GM12878 (cell line): ENCODE measurements at regions not wholly inside any gene's neighbourhood (a gene's known extent, or its start where the extent isn't known, plus 50 kb on each side); places are given as distances from the start of the nearest gene placed in this dataset.
"Not testable (repeated sequence)": the region's sequence is repeated elsewhere in the genome, so short reads cannot be mapped to it uniquely, and the experiment has no call there.

Experiments
- ATAC-seq: fragments of 200-7000 bp; cut with Tn5 transposase; 3 replicates; pipeline ENCODE4 v1.9.1; 2020; ENCODE audit warnings: mild to moderate bottlenecking, moderate library complexity
- BruUV-seq: library from RNA; stranded (reverse); fragments of 400-500 nt; replicated peaks from 2 replicates; lab custom pipeline; 2021; lab: Mats Ljungman, UMichigan
- CTCF ChIA-PET: fragments of 300-600 bp; sonication (Branson Sonifier 250); formaldehyde crosslinking; extraction: SDS; loops from one replicate; lab custom pipeline; 2021; ENCODE audit warnings: inconsistent platforms; lab: Yijun Ruan, JAX
- POLR2A ChIA-PET: fragments of 350-600 bp; formaldehyde crosslinking; extraction: SDS; loops from one replicate; lab custom pipeline; 2021; ENCODE audit warnings: inconsistent platforms; lab: Charles Lee
- RAD21 ChIA-PET: fragments of 300-600 bp; sonication (Branson Sonifier 250); formaldehyde crosslinking; loops from one replicate; lab custom pipeline; 2023; ENCODE audit warnings: antibody characterized with exemption; ENCODE audit not compliant: unreplicated experiment; lab: Charles Lee
- SMC1A ChIA-PET: fragments of 300-600 bp; sonication (Branson Sonifier 250); formaldehyde crosslinking; loops from one replicate; lab custom pipeline; 2023; ENCODE audit not compliant: unreplicated experiment, uncharacterized antibody; lab: Charles Lee
- DNase-seq: peaks from one replicate; pipeline ENCODE4 v3.0.0-alpha.2; 2011; ENCODE audit warnings: low read depth, low spot score
- FAIRE-seq: peaks from 3 replicates; lab custom pipeline; 2011; peaks lifted over from hg19 to GRCh38; lab: Jason Lieb, UNC
- H2AFZ ChIP-seq: 2 replicates; pipeline ENCODE4 v1.6.0; 2011; ENCODE audit warnings: low read depth, low read length, control low read depth; ENCODE audit not compliant: control insufficient read depth
- H3K27ac ChIP-seq: 2 replicates; pipeline ENCODE4 v1.5.1; 2011; ENCODE audit warnings: control low read depth; ENCODE audit not compliant: control insufficient read depth, insufficient read depth
- H3K27me3 ChIP-seq, 2 experiments: replicated peaks in 1 of 2; 2 replicates each; pipeline versions ENCODE4 v1.6.0 to v1.6.1; 2011; ENCODE audit warnings: low read length in 1 of 2; ENCODE audit not compliant: control insufficient read depth in 2 of 2, insufficient read depth in 2 of 2
- H3K36me3 ChIP-seq, 2 experiments: 2 replicates each; pipeline ENCODE4 v1.5.1; 2011; ENCODE audit warnings: low read length in 1 of 2; ENCODE audit not compliant: control insufficient read depth in 2 of 2, insufficient read depth in 2 of 2
- H3K4me1 ChIP-seq: 2 replicates; pipeline ENCODE4 v1.6.1; 2011; ENCODE audit warnings: mild to moderate bottlenecking, low read length, moderate library complexity, mixed read lengths; ENCODE audit not compliant: control insufficient read depth, insufficient read depth
- H3K4me2 ChIP-seq: 2 replicates; pipeline ENCODE4 v1.6.0; 2011; ENCODE audit warnings: control low read depth; ENCODE audit not compliant: control insufficient read depth, insufficient read depth
- H3K4me3 ChIP-seq: fragments of 200-600 bp; sonication (generic); 2 replicates; pipeline ENCODE4 v1.5.1; 2016
- H3K79me2 ChIP-seq: 2 replicates; pipeline ENCODE4 v1.6.0; 2011; ENCODE audit warnings: low read length; ENCODE audit not compliant: control insufficient read depth, insufficient read depth
- H3K9ac ChIP-seq: 2 replicates; pipeline ENCODE4 v1.8.0; 2011; ENCODE audit warnings: low read length, control low read depth, mixed read lengths; ENCODE audit not compliant: control insufficient read depth, insufficient read depth
- H3K9me3 ChIP-seq: replicated peaks from 3 replicates; pipeline ENCODE4 v1.5.1; 2011; ENCODE audit warnings: mild to moderate bottlenecking, low read length; ENCODE audit not compliant: control insufficient read depth, insufficient read depth
- H4K20me1 ChIP-seq: 2 replicates; pipeline ENCODE4 v1.6.0; 2011; ENCODE audit not compliant: control insufficient read depth, insufficient read depth
- BCL11A ChIP-seq: IDR thresholded peaks from 2 replicates; pipeline ENCODE4 v1.6.1; 2011; ENCODE audit warnings: low read depth, low read length
- IKZF1 ChIP-seq: fragments of 450-650 bp; conservative IDR thresholded peaks from 2 replicates; pipeline ENCODE4 v1.6.1; 2017; ENCODE audit warnings: antibody characterized with exemption, mild to moderate bottlenecking
- JUND ChIP-seq: IDR thresholded peaks from 2 replicates; pipeline ENCODE4 v1.6.1; 2012; ENCODE audit warnings: low read depth, mild to moderate bottlenecking, low read length, improper control_type of control experiment, moderate library complexity
- KDM1A ChIP-seq: fragments of 200-600 bp; sonication (generic); IDR thresholded peaks from 2 replicates; pipeline ENCODE4 v1.6.1; 2016; ENCODE audit warnings: borderline replicate concordance
- NFXL1 ChIP-seq: fragments of 450-650 bp; IDR thresholded peaks from 2 replicates; pipeline ENCODE4 v1.6.1; 2017; ENCODE audit warnings: antibody characterized with exemption, mild to moderate bottlenecking, borderline replicate concordance
- NR2F1 ChIP-seq: fragments of 450-650 bp; conservative IDR thresholded peaks from 2 replicates; pipeline ENCODE4 v1.6.1; 2017; ENCODE audit warnings: mild to moderate bottlenecking
- PBX3 ChIP-seq: IDR thresholded peaks from 2 replicates; pipeline ENCODE4 v1.6.1; 2011; ENCODE audit warnings: mild to moderate bottlenecking, low read depth, low read length, moderate library complexity; ENCODE audit not compliant: insufficient replicate concordance
- RCOR1 ChIP-seq: conservative IDR thresholded peaks from 2 replicates; pipeline ENCODE4 v1.6.1; 2012; ENCODE audit warnings: low read depth, low read length, improper control_type of control experiment
- SIN3A ChIP-seq: IDR thresholded peaks from 2 replicates; pipeline ENCODE4 v1.6.1; 2012; ENCODE audit warnings: low read depth, low read length, improper control_type of control experiment
- SMAD5 ChIP-seq: IDR thresholded peaks from 2 replicates; pipeline ENCODE4 v1.6.1; 2016; ENCODE audit warnings: antibody characterized with exemption, low read depth
- SUPT20H ChIP-seq: IDR thresholded peaks from 2 replicates; pipeline ENCODE4 v1.6.1; 2011; ENCODE audit warnings: low read depth, mild to moderate bottlenecking, low read length, moderate library complexity, borderline replicate concordance; ENCODE audit not compliant: control insufficient read depth
- TCF7 ChIP-seq: IDR thresholded peaks from 2 replicates; pipeline ENCODE4 v1.6.1; 2014; ENCODE audit warnings: antibody characterized with exemption, borderline replicate concordance
- USF2 ChIP-seq: IDR thresholded peaks from 2 replicates; pipeline ENCODE4 v1.6.1; 2011; ENCODE audit warnings: low read depth, low read length, improper control_type of control experiment, borderline replicate concordance
- WRNIP1 ChIP-seq: IDR thresholded peaks from 2 replicates; pipeline ENCODE4 v1.6.1; 2011; ENCODE audit warnings: low read depth, low read length, improper control_type of control experiment, borderline replicate concordance
- ZNF274 ChIP-seq: IDR thresholded peaks from one replicate; pipeline ENCODE4 v1.8.0; 2011; ENCODE audit not compliant: insufficient read length, insufficient read depth
- ZNF622 ChIP-seq: fragments of 450-650 bp; IDR thresholded peaks from 2 replicates; pipeline ENCODE4 v1.6.1; 2017; ENCODE audit warnings: mild to moderate bottlenecking, inconsistent platforms
- ZSCAN29 ChIP-seq: fragments of 450-650 bp; IDR thresholded peaks from 2 replicates; pipeline ENCODE4 v1.6.1; 2017; ENCODE audit warnings: mild to moderate bottlenecking, moderate library complexity
- WGBS: methylation state at CpG from one replicate; pipeline ENCODE4 v1.1.6; 2016; ENCODE audit warnings: low lambda C conversion rate; ENCODE audit not compliant: insufficient replicate concordance, insufficient coverage; ENCODE audit errors: missing lambda C conversion rate; 5-methylcytosine and 5-hydroxymethylcytosine counted together
- in situ Hi-C: fragments of 300-500 bp; cut with MboI; formaldehyde crosslinking; loops from 9 replicates; pipeline ENCODE4 v1.14.3; 2018; ENCODE audit warnings: mixed read lengths
- intact Hi-C: fragments of 100-400 bp; cut with micrococcal nuclease; formaldehyde crosslinking; loops from one replicate; pipeline ENCODE4 v1.14.2; 2022; ENCODE audit not compliant: unreplicated experiment

- TF ChIP-seq BCL11A (no peak), NFXL1 (no peak), PBX3 (no peak), SIN3A (no peak), SMAD5 (no peak), SUPT20H (no peak), ZSCAN29 (no peak)
- TF ChIP-seq, all 136 proteins: peak for 0
These were observed 87.7 kb upstream of the SLC45A1 start (continued) for GRCh38 chr1:8230292-8230621.

GRCh38 chr1:8228253-8228652 is 89.7 kb upstream of the SLC45A1 start:
- H3K27ac ChIP-seq = no peak overlapping the region
- H3K36me3 ChIP-seq = no peaks in the 10 kb centered on the region
- 54% methylated on average over 2 of the region's 2 CpGs for WGBS
- H2AFZ ChIP-seq = no peak overlapping the region
- H3K4me2 ChIP-seq = no peak overlapping the region
- DNase-seq = no peak
- TF ChIP-seq KDM1A (no peak), JUND (no peak), ZNF622 (no peak), IKZF1 (no peak), RCOR1 (no peak), USF2 (no peak), TCF7 (no peak), SIN3A (no peak), WRNIP1 (no peak), NR2F1 (no peak), ZNF274 (no peak)
- ChIA-PET CTCF (no interaction called here), SMC1A (no interaction called here), POLR2A (no interaction called here), RAD21 (no interaction called here)
- in situ Hi-C loops = no loop called here
- H4K20me1 ChIP-seq = no peaks in the 10 kb centered on the region
- intact Hi-C loops = no loop called here
- H3K4me3 ChIP-seq = no peak overlapping the region
- H3K9ac ChIP-seq = no peak overlapping the region
- no peaks in the 10 kb centered on the region for H3K27me3 ChIP-seq
- no TSS peak for BruUV-seq
- no peak for ATAC-seq
- FAIRE-seq = no peak
- H3K79me2 ChIP-seq = no peaks in the 10 kb centered on the region
- peaks cover 8% of the 10 kb centered on the region for H3K4me1 ChIP-seq
- H3K9me3 ChIP-seq = no peaks in the 10 kb centered on the region; the same call in 2 of the 3 replicates

GRCh38 chr1:8227674-8228073 is 90.2 kb upstream of the SLC45A1 start:
- POLR2A ChIA-PET, in situ Hi-C loops, ATAC-seq: not testable (repeated sequence)

More at GRCh38 chr1:8227674-8228073, 90.2 kb upstream of the SLC45A1 start:
- SMC1A ChIA-PET, H4K20me1 ChIP-seq, H3K27me3 ChIP-seq, H3K9ac ChIP-seq, H3K4me2 ChIP-seq, H2AFZ ChIP-seq, H3K9me3 ChIP-seq, intact Hi-C loops, H3K27ac ChIP-seq, H3K36me3 ChIP-seq, DNase-seq, H3K4me3 ChIP-seq, H3K79me2 ChIP-seq, CTCF ChIA-PET, H3K4me1 ChIP-seq, RAD21 ChIA-PET, BruUV-seq, FAIRE-seq: not testable (repeated sequence)
- 79% methylated on average over 2 of the region's 2 CpGs for WGBS
